A673 (cell line): ENCODE measurements at regions not wholly inside any gene's neighbourhood (a gene's known extent, or its start where the extent isn't known, plus 50 kb on each side); places are given as distances from the start of the nearest gene placed in this dataset.

Source experiments
- EZH2 ChIP-seq: fragments of 200-600 bp; sonication (generic); IDR thresholded peaks from 2 replicates; pipeline ENCODE4 v1.6.1; 2017; ENCODE audit warnings: borderline replicate concordance, low read depth, mild to moderate bottlenecking, mixed read lengths, antibody characterized with exemption, low read length; ENCODE audit not compliant: poor library complexity, severe bottlenecking
- TF ChIP-seq, protein P1 (sequence below): fragments of 300-800, 200-600 bp; sonication (generic); conservative IDR thresholded peaks from 2 replicates; pipeline ENCODE4 v1.5.1; 2017; ENCODE audit warnings: low read depth, mild to moderate bottlenecking, antibody characterized with exemption, low read length, moderate library complexity, mixed read lengths

DNA sequence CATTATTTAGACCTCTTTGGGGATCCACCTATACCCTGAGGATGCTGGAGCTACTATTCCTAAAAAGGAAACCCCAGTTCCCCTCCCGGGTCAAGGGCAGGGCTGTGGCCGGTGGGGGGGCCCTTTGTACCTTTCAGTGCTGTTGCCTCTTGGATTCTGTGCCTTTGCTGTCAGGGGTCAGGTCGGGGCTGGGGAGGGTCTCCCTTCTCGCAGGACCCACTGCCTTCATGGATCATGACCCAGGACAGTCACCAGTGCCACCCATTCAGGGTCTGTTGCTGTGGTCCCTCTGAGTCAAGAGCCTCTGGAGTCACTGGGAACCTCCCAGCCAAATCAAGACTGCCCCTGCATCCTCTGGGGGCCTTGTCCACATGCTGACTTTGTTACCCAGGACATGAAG lies 78.1 kb upstream of the CCND1 start:
- TF ChIP-seq, protein P1, sequence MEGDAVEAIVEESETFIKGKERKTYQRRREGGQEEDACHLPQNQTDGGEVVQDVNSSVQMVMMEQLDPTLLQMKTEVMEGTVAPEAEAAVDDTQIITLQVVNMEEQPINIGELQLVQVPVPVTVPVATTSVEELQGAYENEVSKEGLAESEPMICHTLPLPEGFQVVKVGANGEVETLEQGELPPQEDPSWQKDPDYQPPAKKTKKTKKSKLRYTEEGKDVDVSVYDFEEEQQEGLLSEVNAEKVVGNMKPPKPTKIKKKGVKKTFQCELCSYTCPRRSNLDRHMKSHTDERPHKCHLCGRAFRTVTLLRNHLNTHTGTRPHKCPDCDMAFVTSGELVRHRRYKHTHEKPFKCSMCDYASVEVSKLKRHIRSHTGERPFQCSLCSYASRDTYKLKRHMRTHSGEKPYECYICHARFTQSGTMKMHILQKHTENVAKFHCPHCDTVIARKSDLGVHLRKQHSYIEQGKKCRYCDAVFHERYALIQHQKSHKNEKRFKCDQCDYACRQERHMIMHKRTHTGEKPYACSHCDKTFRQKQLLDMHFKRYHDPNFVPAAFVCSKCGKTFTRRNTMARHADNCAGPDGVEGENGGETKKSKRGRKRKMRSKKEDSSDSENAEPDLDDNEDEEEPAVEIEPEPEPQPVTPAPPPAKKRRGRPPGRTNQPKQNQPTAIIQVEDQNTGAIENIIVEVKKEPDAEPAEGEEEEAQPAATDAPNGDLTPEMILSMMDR, result no peak
- no peak for TF ChIP-seq EZH2
